Fibroblast of lung (primary cell): ENCODE measurements at regions not wholly inside any gene's neighbourhood (a gene's known extent, or its start where the extent isn't known, plus 50 kb on each side); places are given as distances from the start of the nearest gene placed in this dataset.

ENCODE experiments used
- EZH2 ChIP-seq: IDR thresholded peaks from 2 replicates; pipeline ENCODE4 v1.5.1; 2012; ENCODE audit warnings: low read length, control low read depth, mild to moderate bottlenecking; ENCODE audit errors: missing control alignments
- TF ChIP-seq, protein P1 (sequence below), 2 donors: IDR thresholded peaks in 1 of 2; conservative IDR thresholded peaks in 1 of 2; 1 replicate in 1 of 2; 2 replicates in 1 of 2; pipeline ENCODE4 v1.5.1; 2011 to 2012; ENCODE audit warnings: low read length in 2 of 2, control low read depth in 1 of 2, inconsistent platforms in 1 of 2, low read depth in 1 of 2, mild to moderate bottlenecking in 1 of 2

DNA sequence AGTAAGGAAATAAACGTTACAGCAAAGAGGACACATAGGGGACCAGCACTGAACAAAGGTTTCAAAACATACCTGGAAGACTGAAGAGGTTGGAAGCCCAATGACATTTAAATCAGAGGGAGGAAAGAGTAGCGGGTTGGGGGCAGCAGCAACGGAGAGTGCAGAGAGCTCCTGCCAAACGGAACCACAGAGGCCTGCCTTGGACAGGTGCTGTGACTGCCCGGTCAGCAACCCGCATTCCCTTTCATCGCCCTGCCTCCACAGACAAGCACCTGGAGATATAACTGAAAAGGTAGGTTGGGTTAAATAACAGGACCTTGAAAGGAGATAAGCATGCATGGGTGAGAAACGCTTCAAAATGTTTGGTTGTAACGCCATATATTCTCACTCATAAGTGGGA, 92.8 kb upstream of the SLC38A4 start:
- TF ChIP-seq, protein P1, sequence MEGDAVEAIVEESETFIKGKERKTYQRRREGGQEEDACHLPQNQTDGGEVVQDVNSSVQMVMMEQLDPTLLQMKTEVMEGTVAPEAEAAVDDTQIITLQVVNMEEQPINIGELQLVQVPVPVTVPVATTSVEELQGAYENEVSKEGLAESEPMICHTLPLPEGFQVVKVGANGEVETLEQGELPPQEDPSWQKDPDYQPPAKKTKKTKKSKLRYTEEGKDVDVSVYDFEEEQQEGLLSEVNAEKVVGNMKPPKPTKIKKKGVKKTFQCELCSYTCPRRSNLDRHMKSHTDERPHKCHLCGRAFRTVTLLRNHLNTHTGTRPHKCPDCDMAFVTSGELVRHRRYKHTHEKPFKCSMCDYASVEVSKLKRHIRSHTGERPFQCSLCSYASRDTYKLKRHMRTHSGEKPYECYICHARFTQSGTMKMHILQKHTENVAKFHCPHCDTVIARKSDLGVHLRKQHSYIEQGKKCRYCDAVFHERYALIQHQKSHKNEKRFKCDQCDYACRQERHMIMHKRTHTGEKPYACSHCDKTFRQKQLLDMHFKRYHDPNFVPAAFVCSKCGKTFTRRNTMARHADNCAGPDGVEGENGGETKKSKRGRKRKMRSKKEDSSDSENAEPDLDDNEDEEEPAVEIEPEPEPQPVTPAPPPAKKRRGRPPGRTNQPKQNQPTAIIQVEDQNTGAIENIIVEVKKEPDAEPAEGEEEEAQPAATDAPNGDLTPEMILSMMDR (conservative IDR thresholded peaks at IDR 0.05 in 1 of 2, IDR thresholded peaks at IDR 0.05 in 1 of 2; ENCODE audit: low read depth in 1 of 2, low read length in 2 of 2), result no peak
- no peak for TF ChIP-seq EZH2
